ENCODE measurements at regions not wholly inside any gene's neighbourhood (a gene's known extent, or its start where the extent isn't known, plus 50 kb on each side); places are given as distances from the start of the nearest gene placed in this dataset.

DNA sequence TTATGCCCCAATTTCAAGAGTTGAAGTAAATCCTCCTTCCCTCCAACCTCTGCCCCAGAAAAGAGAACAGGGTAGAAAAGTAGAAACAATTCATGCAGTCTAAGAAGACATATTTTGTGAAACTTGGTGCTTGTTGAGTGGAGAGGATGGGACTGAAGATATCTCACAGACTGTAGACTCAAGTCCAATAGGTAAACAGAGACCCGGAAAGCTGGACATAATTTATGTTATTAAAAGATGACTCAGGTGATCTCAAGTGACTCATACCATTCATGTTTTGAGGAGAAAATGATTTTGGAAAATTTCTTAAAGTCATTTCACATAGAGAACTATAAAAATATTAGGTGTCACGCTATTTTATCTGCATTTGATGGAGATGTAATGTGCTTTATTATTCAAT is 203.1 kb upstream of the SOX9 start:
- H3K27me3 ChIP-seq (ENCODE audit: insufficient read depth, low read length) = no peaks in the 10 kb centered on the region
- H3K9me3 ChIP-seq (ENCODE audit: low read length) = no peaks in the 10 kb centered on the region
- H3K27ac ChIP-seq (ENCODE audit: low read depth, low read length, poor library complexity, severe bottlenecking) = no peak overlapping the region
- H3K4me3 ChIP-seq (ENCODE audit: low read depth, low read length, poor library complexity, severe bottlenecking) = no peak overlapping the region
- no peaks in the 10 kb centered on the region for H3K4me1 ChIP-seq (ENCODE audit: insufficient read depth, low read length, severe bottlenecking)
- H2AFZ ChIP-seq (ENCODE audit: low read length) = no peak overlapping the region
- H3K9me2 ChIP-seq (ENCODE audit: low read depth, low read length) = no peaks in the 10 kb centered on the region
- no peaks in the 10 kb centered on the region for H3F3A ChIP-seq (ENCODE audit: insufficient read depth, low read length)
- H3K4me2 ChIP-seq (ENCODE audit: low read length) = no peak overlapping the region
- TF ChIP-seq EZH2 (IDR thresholded peaks at IDR 0.05; ENCODE audit: borderline replicate concordance, low read length) = no peak
- no peak for TF ChIP-seq CTCF (IDR thresholded peaks at IDR 0.05; ENCODE audit: low read length)
- H3K36me3 ChIP-seq (ENCODE audit: insufficient read depth, low read length) = no peaks in the 10 kb centered on the region
- no peaks in the 10 kb centered on the region for H3K79me2 ChIP-seq (ENCODE audit: insufficient read depth, low read length)
- H3K9ac ChIP-seq (ENCODE audit: low read length) = no peak overlapping the region
- no peaks in the 10 kb centered on the region for H4K20me1 ChIP-seq (ENCODE audit: insufficient read depth, low read length)

GRCh38 chr17:71919186-71919585 is 201.6 kb upstream of the SOX9 start:
- no peaks in the 10 kb centered on the region for H3K36me3 ChIP-seq (ENCODE audit: insufficient read depth, low read length)
- no peaks in the 10 kb centered on the region for H3F3A ChIP-seq (ENCODE audit: insufficient read depth, low read length)
- H2AFZ ChIP-seq (ENCODE audit: low read length) = no peak overlapping the region
- no peaks in the 10 kb centered on the region for H3K9me3 ChIP-seq (ENCODE audit: low read length)
- no peak overlapping the region for H3K9ac ChIP-seq (ENCODE audit: low read length)
- H4K20me1 ChIP-seq (ENCODE audit: insufficient read depth, low read length) = no peaks in the 10 kb centered on the region
- H3K79me2 ChIP-seq (ENCODE audit: insufficient read depth, low read length) = no peaks in the 10 kb centered on the region
- no peaks in the 10 kb centered on the region for H3K9me2 ChIP-seq (ENCODE audit: low read depth, low read length)
- H3K4me1 ChIP-seq (ENCODE audit: insufficient read depth, low read length, severe bottlenecking) = no peaks in the 10 kb centered on the region
- TF ChIP-seq CTCF (IDR thresholded peaks at IDR 0.05; ENCODE audit: low read length) = no peak
- TF ChIP-seq EZH2 (IDR thresholded peaks at IDR 0.05; ENCODE audit: borderline replicate concordance, low read length) = no peak
- H3K27me3 ChIP-seq (ENCODE audit: insufficient read depth, low read length) = no peaks in the 10 kb centered on the region
- no peak overlapping the region for H3K4me2 ChIP-seq (ENCODE audit: low read length)
- no peak overlapping the region for H3K4me3 ChIP-seq (ENCODE audit: low read depth, low read length, poor library complexity, severe bottlenecking)
- no peak overlapping the region for H3K27ac ChIP-seq (ENCODE audit: low read depth, low read length, poor library complexity, severe bottlenecking)

DNA sequence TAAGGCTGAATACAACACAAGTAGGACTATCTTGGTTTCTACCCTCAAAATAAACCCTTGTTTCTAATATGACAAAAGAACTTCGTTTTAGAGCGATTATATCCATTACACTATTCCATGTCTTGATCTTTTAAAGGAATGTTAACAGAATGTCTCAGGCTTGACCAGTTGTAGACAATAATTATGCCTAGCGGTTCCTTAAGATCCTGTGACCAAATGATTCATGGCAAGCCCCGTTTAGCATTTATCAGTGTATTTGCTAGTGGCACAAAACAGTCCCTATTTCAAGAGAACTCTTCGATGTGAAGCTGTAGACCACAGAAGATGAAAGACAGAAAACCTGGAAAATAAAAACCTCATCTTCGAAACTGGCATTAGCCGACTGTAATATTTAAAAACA is 200.9 kb upstream of the SOX9 start:
- TF ChIP-seq EZH2 (IDR thresholded peaks at IDR 0.05; ENCODE audit: borderline replicate concordance, low read length) (no peak), CTCF (IDR thresholded peaks at IDR 0.05; ENCODE audit: low read length) (no peak)
- Histone ChIP-seq H3K9ac (ENCODE audit: low read length) (no peak overlapping the region), H4K20me1 (ENCODE audit: insufficient read depth, low read length) (no peaks in the 10 kb centered on the region), H3K9me2 (ENCODE audit: low read depth, low read length) (no peaks in the 10 kb centered on the region), H2AFZ (ENCODE audit: low read length) (no peak overlapping the region), H3K4me3 (ENCODE audit: low read depth, low read length, poor library complexity, severe bottlenecking) (no peak overlapping the region), H3K4me2 (ENCODE audit: low read length) (no peak overlapping the region), H3K27ac (ENCODE audit: low read depth, low read length, poor library complexity, severe bottlenecking) (no peak overlapping the region), H3F3A (ENCODE audit: insufficient read depth, low read length) (no peaks in the 10 kb centered on the region), H3K4me1 (ENCODE audit: insufficient read depth, low read length, severe bottlenecking) (no peaks in the 10 kb centered on the region), H3K79me2 (ENCODE audit: insufficient read depth, low read length) (no peaks in the 10 kb centered on the region), H3K36me3 (ENCODE audit: insufficient read depth, low read length) (no peaks in the 10 kb centered on the region), H3K27me3 (ENCODE audit: insufficient read depth, low read length) (no peaks in the 10 kb centered on the region), H3K9me3 (ENCODE audit: low read length) (no peaks in the 10 kb centered on the region)

Measured in OCI-LY1 (cell line).